NT2/D1 (cell line): ENCODE measurements at regions not wholly inside any gene's neighbourhood (a gene's known extent, or its start where the extent isn't known, plus 50 kb on each side); places are given as distances from the start of the nearest gene placed in this dataset.

Experiments
- DNase-seq: peaks from one replicate; pipeline ENCODE4 v3.0.0-alpha.2; 2011; ENCODE audit warnings: low read depth, low spot score
- H3K27me3 ChIP-seq: 2 replicates; pipeline ENCODE4 v1.6.0; 2011; ENCODE audit warnings: mild to moderate bottlenecking; ENCODE audit not compliant: insufficient read length, insufficient read depth
- H3K36me3 ChIP-seq: 2 replicates; pipeline ENCODE4 v1.6.1; 2011; ENCODE audit warnings: mild to moderate bottlenecking, low read length, mixed read lengths; ENCODE audit not compliant: insufficient read depth, insufficient read length
- H3K4me1 ChIP-seq: 2 replicates; pipeline ENCODE4 v1.5.1; 2011; ENCODE audit not compliant: insufficient read depth, insufficient read length
- H3K4me3 ChIP-seq: 2 replicates; pipeline ENCODE4 v1.5.1; 2011; ENCODE audit warnings: low read depth; ENCODE audit not compliant: insufficient read length
- H3K9ac ChIP-seq: 2 replicates; pipeline ENCODE4 v1.6.0; 2011; ENCODE audit warnings: low read depth; ENCODE audit not compliant: insufficient read length
- H3K9me3 ChIP-seq: 2 replicates; pipeline ENCODE4 v1.5.1; 2011; ENCODE audit warnings: mild to moderate bottlenecking, low read length; ENCODE audit not compliant: insufficient read depth
- SUZ12 ChIP-seq: IDR thresholded peaks from 2 replicates; pipeline ENCODE4 v1.6.1; 2011; ENCODE audit not compliant: insufficient read length, insufficient read depth; ENCODE audit errors: extremely low read depth
- YY1 ChIP-seq: IDR thresholded peaks from 2 replicates; pipeline ENCODE4 v1.6.1; 2011; ENCODE audit not compliant: insufficient read length, insufficient read depth
- ZNF274 ChIP-seq: IDR thresholded peaks from 2 replicates; pipeline ENCODE4 v1.6.1; 2011; ENCODE audit warnings: mild to moderate bottlenecking, low read depth, low read length

DNA sequence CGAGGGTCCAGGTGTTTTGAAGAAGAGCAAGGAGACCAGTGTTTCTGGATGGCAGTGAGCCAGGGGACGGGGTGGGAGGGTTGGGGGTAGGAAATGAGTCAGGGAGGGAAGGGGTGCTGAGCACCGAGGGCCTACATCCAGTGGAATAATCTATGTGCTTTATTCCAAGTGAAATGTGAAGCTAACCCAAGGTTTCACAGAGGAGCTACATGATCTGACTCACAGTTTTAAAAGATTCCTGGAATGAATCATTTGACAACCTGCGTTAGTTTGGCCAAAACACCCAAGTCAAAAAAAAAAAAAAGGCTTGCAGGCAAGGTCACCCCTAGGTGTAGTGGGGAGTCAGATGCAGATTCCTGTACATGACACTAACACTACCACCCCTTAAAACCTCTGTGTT lies 419.7 kb upstream of the MEX3C start:
- TF ChIP-seq YY1 = no peak
- TF ChIP-seq ZNF274 = no peak
- Histone ChIP-seq H3K9ac (no peak overlapping the region), H3K27me3 (no peaks in the 10 kb centered on the region), H3K36me3 (no peaks in the 10 kb centered on the region), H3K4me1 (peaks cover 2% of the 10 kb centered on the region), H3K4me3 (no peak overlapping the region), H3K9me3 (no peaks in the 10 kb centered on the region)
- no peak for DNase-seq

GRCh38 chr18:51617572-51618260 lies 420.2 kb upstream of the MEX3C start:
- TF ChIP-seq YY1 = no peak
- no peak for TF ChIP-seq ZNF274
- no peak for TF ChIP-seq SUZ12
- no peak for DNase-seq
- H3K4me1 ChIP-seq = peaks cover 3% of the 10 kb centered on the region
- no peaks in the 10 kb centered on the region for H3K9me3 ChIP-seq
- no peaks in the 10 kb centered on the region for H3K36me3 ChIP-seq
- no peak overlapping the region for H3K9ac ChIP-seq
- H3K4me3 ChIP-seq = no peak overlapping the region
- no peaks in the 10 kb centered on the region for H3K27me3 ChIP-seq

GRCh38 chr18:51619283-51619682 lies 421.8 kb upstream of the MEX3C start:
- Histone ChIP-seq H3K9me3 (no peaks in the 10 kb centered on the region), H3K9ac (no peak overlapping the region), H3K4me3 (no peak overlapping the region), H3K27me3 (no peaks in the 10 kb centered on the region), H3K36me3 (no peaks in the 10 kb centered on the region), H3K4me1 (peaks cover 3% of the 10 kb centered on the region)
- DNase-seq = no peak
- TF ChIP-seq ZNF274 (no peak), SUZ12 (no peak), YY1 (no peak)

GRCh38 chr18:51621113-51621863 lies 423.8 kb upstream of the MEX3C start:
- H3K4me3 ChIP-seq = no peak overlapping the region
- no peaks in the 10 kb centered on the region for H3K27me3 ChIP-seq
- no peaks in the 10 kb centered on the region for H3K9me3 ChIP-seq
- peaks cover 3% of the 10 kb centered on the region for H3K4me1 ChIP-seq
- no peak overlapping the region for H3K9ac ChIP-seq
- peak; percentile 60 for DNase-seq
- H3K36me3 ChIP-seq = no peaks in the 10 kb centered on the region
- TF ChIP-seq SUZ12 (no peak), YY1 (no peak), ZNF274 (no peak)

DNA sequence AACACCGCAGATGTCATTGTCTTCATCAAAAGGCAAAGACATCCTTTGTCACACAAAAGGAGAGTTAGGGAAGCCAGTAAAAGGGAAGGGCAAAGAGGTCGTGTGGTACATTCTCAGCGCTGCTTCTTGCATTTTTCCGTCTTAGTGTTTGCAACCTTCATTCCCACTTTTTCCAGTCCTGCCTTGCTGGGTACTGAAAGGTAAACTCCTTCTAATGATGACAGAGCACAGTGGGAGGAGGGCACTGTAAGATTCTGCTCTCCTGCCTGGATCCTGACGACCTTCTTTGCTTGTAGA lies 424.3 kb upstream of the MEX3C start:
- Histone ChIP-seq H3K9ac (no peak overlapping the region), H3K4me1 (peaks cover 3% of the 10 kb centered on the region), H3K36me3 (no peaks in the 10 kb centered on the region), H3K9me3 (no peaks in the 10 kb centered on the region), H3K4me3 (no peak overlapping the region), H3K27me3 (no peaks in the 10 kb centered on the region)
- TF ChIP-seq YY1 = no peak
- no peak for TF ChIP-seq ZNF274
- no peak for TF ChIP-seq SUZ12
- no peak for DNase-seq

- H3K4me1 ChIP-seq = peaks cover 3% of the 10 kb centered on the region
- H3K27me3 ChIP-seq = no peaks in the 10 kb centered on the region
- no peak overlapping the region for H3K9ac ChIP-seq
- H3K36me3 ChIP-seq = no peaks in the 10 kb centered on the region
- no peak overlapping the region for H3K4me3 ChIP-seq
- no peak for DNase-seq
- TF ChIP-seq ZNF274 = no peak
- TF ChIP-seq SUZ12 = no peak
- TF ChIP-seq YY1 = no peak
- no peaks in the 10 kb centered on the region for H3K9me3 ChIP-seq
Observed at GRCh38 chr18:51622702-51623101, 425.2 kb upstream of the MEX3C start.

- TF ChIP-seq ZNF274 (no peak), SUZ12 (no peak), YY1 (no peak)
- Histone ChIP-seq H3K4me3 (no peak overlapping the region), H3K9ac (no peak overlapping the region), H3K27me3 (no peaks in the 10 kb centered on the region), H3K36me3 (no peaks in the 10 kb centered on the region), H3K9me3 (no peaks in the 10 kb centered on the region), H3K4me1 (peaks cover 3% of the 10 kb centered on the region)
- no peak for DNase-seq
Observed at GRCh38 chr18:51623653-51624052, 426.2 kb upstream of the MEX3C start.
